Activated naive CD4-positive, alpha-beta T cell treated with Interleukin-2 at 50 U/mL for 16 hours (primary cell): ENCODE measurements at regions not wholly inside any gene's neighbourhood (a gene's known extent, or its start where the extent isn't known, plus 50 kb on each side); places are given as distances from the start of the nearest gene placed in this dataset.
"Not testable (repeated sequence)": the region's sequence is repeated elsewhere in the genome, so short reads cannot be mapped to it uniquely, and the experiment has no call there.

Experiments
- DNase-seq: peaks from one replicate; pipeline ENCODE4 v3.0.0-alpha.2; 2020

GRCh38 chr17:13131225-13131624 lies 113.4 kb upstream of the ELAC2 start:
- no peak for DNase-seq

DNA sequence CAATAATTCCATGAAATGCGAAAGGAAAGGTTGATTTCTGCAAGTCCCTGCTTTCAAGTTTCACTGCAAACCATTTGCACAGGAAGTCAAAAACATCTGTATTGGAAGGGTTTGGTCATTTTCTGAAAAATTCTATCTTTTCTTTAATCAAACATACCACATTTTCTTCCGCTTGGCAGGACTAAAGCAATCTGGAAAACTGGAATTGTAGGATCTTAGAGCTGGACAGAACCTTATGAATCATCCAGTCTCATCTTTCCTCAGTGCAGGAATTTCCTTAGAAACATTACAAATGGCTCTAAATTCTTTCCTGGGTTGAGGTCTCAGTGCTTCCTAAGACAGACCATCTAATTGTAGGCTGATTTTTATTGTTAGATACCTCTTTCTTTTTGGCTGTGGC lies 111.5 kb upstream of the ELAC2 start:
- no peak for DNase-seq

DNA sequence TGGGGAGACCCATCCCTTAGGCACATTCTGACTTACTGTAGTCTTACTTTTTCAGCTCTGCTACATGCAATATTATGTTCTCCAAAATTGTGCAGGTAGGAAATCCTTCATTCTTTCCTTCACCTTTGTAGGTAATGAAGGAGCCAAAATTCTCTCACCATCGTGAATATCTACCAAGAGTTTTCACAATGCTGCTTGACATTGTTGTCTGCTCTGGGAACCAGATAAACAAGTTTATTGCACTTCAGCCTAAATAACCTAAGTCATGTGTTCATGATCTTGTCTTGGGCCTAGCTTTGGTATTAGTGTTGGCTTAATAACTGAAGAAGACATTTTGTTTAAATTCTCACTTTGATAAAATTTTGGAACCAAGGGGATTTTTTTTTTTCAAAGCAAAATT lies 110.8 kb upstream of the ELAC2 start:
- DNase-seq, result no peak

DNA sequence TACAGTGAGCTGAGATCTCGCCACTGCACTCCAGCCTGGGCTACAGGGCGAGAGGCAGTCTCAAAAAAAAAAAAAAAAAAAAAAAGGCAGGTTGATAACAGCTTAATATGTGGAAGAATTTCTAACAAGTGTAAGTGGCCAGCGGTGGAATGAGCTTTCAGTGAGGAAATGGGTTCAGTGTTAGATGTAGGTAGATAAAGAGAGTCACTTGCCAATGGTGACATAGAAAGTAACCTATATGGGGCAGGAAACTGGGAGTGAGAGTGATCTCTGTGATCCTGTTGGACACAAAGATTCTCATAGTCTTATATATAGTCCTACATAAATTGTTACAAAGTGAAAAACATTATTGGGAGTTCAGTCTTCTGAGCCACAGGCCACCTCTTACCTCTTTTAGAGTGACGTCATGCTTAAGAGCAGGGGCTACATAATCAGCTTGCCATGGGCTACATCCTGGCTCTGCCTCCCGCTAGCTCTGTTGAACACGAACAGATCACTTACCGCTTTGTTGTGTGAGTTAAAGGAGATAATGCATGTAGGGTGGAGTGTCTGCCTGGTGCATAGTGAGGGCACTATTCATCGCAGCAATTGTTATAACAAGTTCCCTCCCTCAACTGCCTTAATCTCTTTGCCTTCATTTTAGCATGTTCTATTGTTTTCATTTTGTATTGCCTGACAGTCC lies 110.2 kb upstream of the ELAC2 start:
- no peak for DNase-seq

GRCh38 chr17:13120864-13121263 lies 103.0 kb upstream of the ELAC2 start:
- no peak for DNase-seq

DNA sequence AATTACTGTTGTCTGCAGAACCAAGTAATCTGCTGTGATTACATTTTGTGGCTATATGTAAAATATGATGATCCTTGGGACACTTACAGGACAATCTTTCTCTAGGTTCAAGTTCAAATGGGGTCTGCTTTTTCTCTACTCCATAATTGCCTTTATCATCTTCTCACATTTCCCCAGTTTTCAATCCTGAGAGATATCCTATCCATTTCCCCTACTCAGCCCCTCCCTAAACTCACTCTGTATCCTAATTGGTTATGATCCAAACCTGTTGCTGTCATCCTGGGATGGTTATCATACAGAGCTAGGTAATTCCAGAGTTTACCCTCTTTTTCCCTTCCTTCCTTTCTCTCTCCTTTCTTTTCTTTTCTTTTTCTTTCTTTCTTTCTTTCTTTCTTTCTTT lies 100.5 kb upstream of the ELAC2 start:
- no peak for DNase-seq

GRCh38 chr17:13117616-13118015 lies 99.8 kb upstream of the ELAC2 start:
- DNase-seq, result no peak

- DNase-seq, result no peak
These were observed 96.8 kb upstream of the ELAC2 start for GRCh38 chr17:13114601-13115031.

GRCh38 chr17:13113821-13114525 lies 96.1 kb upstream of the ELAC2 start:
- no peak for DNase-seq

GRCh38 chr17:13107676-13108235 lies 89.9 kb upstream of the ELAC2 start:
- DNase-seq, result no peak

- DNase-seq, result no peak
These were observed 88.3 kb upstream of the ELAC2 start for GRCh38 chr17:13106171-13106570.

DNA sequence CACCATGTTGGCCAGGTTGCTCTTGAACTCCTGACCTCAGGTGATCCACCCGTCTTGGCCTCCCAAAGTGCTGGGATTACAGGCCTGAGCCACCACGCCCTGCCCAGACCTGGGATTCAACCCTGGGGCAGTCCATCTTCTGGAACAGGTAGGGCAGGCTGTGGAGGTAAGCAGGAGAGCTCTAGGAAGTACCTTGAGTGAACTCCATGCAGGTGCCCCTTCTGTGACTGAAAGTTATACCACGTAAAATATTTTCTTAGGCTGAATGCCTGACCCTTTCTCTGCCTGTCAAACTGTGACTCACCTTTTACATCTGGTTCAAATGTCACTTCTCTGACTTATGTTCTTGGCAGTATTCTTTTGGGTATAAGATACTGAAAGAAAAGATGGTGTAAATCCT lies 86.7 kb upstream of the ELAC2 start:
- DNase-seq, result no peak

DNA sequence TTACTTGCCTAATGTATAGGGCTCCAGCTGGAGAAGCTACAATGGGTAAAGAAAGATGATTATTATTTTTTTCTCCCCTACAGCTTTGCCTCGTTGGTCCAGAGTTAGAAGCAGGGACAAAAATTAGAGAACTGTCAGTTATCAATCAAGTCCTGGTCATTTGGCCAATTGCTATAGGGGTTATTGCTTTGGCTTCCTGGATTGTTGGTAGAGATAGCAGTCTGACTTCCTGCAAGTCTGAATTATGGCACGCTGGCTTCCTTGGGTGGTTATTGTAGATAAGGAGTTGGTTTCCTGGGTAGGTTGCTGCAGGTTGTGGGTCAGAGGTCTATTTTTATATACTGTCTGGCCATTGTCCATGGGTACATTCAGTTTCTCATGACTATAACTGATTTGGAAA lies 84.7 kb upstream of the ELAC2 start:
- no peak for DNase-seq

DNA sequence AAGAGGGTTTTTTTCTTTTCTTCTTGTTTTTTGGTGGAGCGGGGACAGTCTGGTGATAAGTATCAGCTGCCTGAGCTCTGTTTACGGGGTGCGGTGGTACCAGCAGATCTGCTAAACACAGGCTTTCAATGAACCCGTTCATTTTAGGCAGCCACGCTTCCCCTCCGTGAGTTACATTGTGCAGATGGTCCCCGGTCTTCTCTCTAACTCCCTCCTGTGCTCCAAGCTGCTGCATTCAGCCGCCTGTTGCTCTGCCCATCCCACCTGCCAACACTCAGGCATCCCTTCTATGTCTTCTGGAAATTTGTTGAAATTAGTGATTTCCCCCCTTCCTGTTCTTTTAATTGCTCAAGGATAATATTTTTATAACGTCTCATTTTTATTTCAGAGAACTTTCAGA lies 82.1 kb upstream of the ELAC2 start:
- no peak for DNase-seq

DNA sequence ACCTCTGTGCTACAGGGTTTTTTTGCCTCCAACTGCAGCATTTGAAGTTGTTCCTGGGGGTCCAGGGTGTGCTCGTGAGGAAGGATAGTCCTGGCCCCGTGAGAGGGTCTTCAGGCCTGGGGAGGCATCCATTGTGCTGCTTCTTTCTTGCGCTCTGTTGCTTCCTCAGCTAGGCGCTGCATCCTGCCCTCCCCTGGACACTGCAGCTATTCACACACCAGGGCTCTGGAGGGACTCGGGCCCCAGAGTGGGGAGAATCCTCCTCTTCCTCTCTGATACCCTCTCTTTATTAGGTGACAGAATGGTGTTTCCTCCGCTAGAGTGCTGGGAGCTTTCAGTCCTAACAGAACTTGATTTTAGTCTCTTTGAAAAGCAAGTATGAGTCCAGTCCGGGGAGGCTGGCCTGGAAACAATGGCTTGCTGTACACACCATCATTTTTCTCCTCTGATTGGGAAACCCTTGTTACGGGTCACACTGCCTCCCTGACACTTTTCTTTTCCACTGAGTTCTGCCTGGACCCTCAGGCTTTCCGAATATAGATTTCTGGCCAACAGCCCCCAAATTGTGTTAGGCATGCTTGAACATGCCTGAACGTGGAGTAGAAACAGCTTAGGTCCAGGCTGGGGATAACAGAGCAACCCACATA lies 81.4 kb upstream of the ELAC2 start:
- no peak for DNase-seq

- no peak for DNase-seq
These were observed 78.5 kb upstream of the ELAC2 start for GRCh38 chr17:13096291-13096690.

DNA sequence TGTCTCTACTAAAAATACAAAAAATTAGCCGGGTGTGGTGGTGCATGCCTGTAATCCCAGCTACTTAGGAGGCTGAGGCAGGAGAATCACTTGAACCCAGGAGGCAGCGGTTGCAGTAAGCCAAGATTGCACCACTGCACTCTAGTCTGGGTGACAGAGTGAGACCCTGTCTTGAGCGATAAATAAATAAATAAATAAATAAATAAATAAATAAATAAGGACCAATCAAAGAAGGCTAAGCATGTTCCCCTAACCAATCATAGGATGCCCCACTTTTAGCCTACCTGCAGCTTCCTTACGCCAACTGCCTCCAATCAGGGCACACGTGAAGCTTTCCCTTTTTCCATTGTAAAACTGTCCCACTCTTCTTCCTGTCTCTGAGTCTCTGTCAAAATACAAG lies 74.2 kb upstream of the ELAC2 start:
- not testable (repeated sequence) for DNase-seq

- DNase-seq, result no peak
These were observed 70.8 kb upstream of the ELAC2 start for GRCh38 chr17:13088666-13089065.

- no peak for DNase-seq
These were observed 70.0 kb upstream of the ELAC2 start for GRCh38 chr17:13087802-13088201.

- DNase-seq, result no peak
These were observed 68.4 kb upstream of the ELAC2 start for GRCh38 chr17:13086142-13086769.

- no peak for DNase-seq
These were observed 67.8 kb upstream of the ELAC2 start for GRCh38 chr17:13085578-13085977.

DNA sequence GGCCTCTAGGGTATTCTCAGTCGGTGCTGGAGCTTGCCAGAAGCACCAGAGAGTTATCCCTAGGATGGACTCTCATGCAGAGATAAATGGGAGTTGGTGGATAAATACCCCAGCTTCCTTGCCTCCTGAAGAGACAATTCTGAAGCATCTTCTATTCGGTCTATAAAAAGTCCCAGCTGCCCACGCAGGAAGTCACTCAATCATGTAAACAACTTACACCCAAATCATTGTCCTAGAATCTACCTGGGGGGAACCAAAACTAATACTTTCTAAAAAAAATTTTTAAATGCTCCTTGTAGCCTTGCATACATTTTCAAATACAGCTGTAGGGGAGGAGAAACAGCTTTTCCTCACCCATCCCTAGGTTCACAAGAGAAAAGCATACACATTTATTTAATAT lies 66.6 kb upstream of the ELAC2 start:
- no peak for DNase-seq

- no peak for DNase-seq
These were observed 61.0 kb upstream of the ELAC2 start for GRCh38 chr17:13078591-13079385.
